Ovary (tissue), 7 donors: ENCODE measurements at regions not wholly inside any gene's neighbourhood (a gene's known extent, or its start where the extent isn't known, plus 50 kb on each side); places are given as distances from the start of the nearest gene placed in this dataset.
"Not testable (repeated sequence)": the region's sequence is repeated elsewhere in the genome, so short reads cannot be mapped to it uniquely, and the experiment has no call there.

Experiments used
- DNase-seq, 5 donors: peaks; one replicate each; pipeline ENCODE4 v3.0.0-alpha.2; 2019 to 2020
- H3K27ac ChIP-seq, 2 donors: fragments of 200-600 bp; one replicate each; pipeline versions ENCODE4 v1.5.1 to v1.8.0; 2019 to 2022
- H3K27me3 ChIP-seq: fragments of 200-600 bp; one replicate; pipeline ENCODE4 v1.8.0; 2022
- H3K36me3 ChIP-seq: fragments of 200-600 bp; sonication (generic); one replicate; pipeline ENCODE4 v1.5.1; 2019
- H3K4me1 ChIP-seq: one replicate; pipeline ENCODE4 v1.8.1; 2013; ENCODE audit warnings: mild to moderate bottlenecking, moderate library complexity; ENCODE audit not compliant: insufficient read depth
- H3K4me3 ChIP-seq: fragments of 200-600 bp; sonication (generic); one replicate; pipeline ENCODE4 v1.5.1; 2017
- H3K9me3 ChIP-seq, 2 donors: fragments of 200-600 bp in 1 of 2; sonication (generic) in 1 of 2; one replicate each; pipeline versions ENCODE4 v1.5.1 to v1.8.1; 2013 to 2019; ENCODE audit warnings: mild to moderate bottlenecking in 1 of 2, moderate library complexity in 1 of 2
- CTCF ChIP-seq, 3 donors: fragments of 450-650 bp in 2 of 3; fragments of 200-600 bp in 1 of 3; IDR thresholded peaks; one replicate each; pipeline versions ENCODE4 v1.5.1 to v1.8.0; 2016 to 2022; ENCODE audit warnings: antibody characterized with exemption in 3 of 3, mild to moderate bottlenecking in 1 of 3
- EP300 ChIP-seq: sonication (generic); formaldehyde crosslinking; IDR thresholded peaks from one replicate; pipeline ENCODE4 v1.6.1; 2017; ENCODE audit warnings: antibody characterized with exemption
- POLR2A ChIP-seq: fragments of 450-650 bp; IDR thresholded peaks from one replicate; pipeline ENCODE4 v1.6.1; 2017; ENCODE audit warnings: antibody characterized with exemption, mild to moderate bottlenecking, moderate library complexity
- WGBS, 3 donors: extraction: QIAGEN DNeasy Blood & Tissue Kit in 1 of 3; methylation state at CpG; one replicate each; pipeline versions ENCODE4 v1.1.5 to v1.1.7; 2013 to 2017; 5-methylcytosine and 5-hydroxymethylcytosine counted together
- intact Hi-C, 4 donors: fragments of 100-400 bp; cut with DNase I; formaldehyde crosslinking; loops; one replicate each; pipeline versions ENCODE4 v1.11.0 to v1.15.1; 2022 to 2023
- donor health status: DM: no; HTN: no; CAD: no; lungs with moderate emphysema.
- donor health status: DM: no; HTN: no; CAD: no.
- donor health status: Bipolar disorder and iron deficiency.
- donor health status: DM: no; HTN: no; CAD: no.
- donor health status: DM: yes; HTN: yes; CAD: no.

GRCh38 chr2:142504754-142505153 lies 372.7 kb upstream of the KYNU start:
- DNase-seq = no peak
- 58 to 73% (median 68%) methylated on average over 1 of the region's 1 CpG for WGBS, 3 donors
- Histone ChIP-seq H3K9me3 (no peaks in the 10 kb centered on the region), H3K27ac (no peak overlapping the region), H3K36me3 (no peaks in the 10 kb centered on the region), H3K27me3 (no peaks in the 10 kb centered on the region), H3K4me1 (no peaks in the 10 kb centered on the region), H3K4me3 (no peak overlapping the region)
- TF ChIP-seq EP300 = no peak
- TF ChIP-seq CTCF (IDR thresholded peaks at IDR 0.05) = no peak
- no peak for TF ChIP-seq POLR2A
- intact Hi-C loops = no loop called here

GRCh38 chr2:142502402-142502801 lies 371.6 kb upstream of the LRP1B start:
- TF ChIP-seq CTCF (IDR thresholded peaks at IDR 0.05) (no peak), POLR2A (no peak), EP300 (no peak)
- Histone ChIP-seq H3K27ac (no peak overlapping the region), H3K9me3 (no peaks in the 10 kb centered on the region), H3K4me1 (no peaks in the 10 kb centered on the region), H3K4me3 (no peak overlapping the region), H3K36me3 (no peaks in the 10 kb centered on the region), H3K27me3 (no peaks in the 10 kb centered on the region)
- WGBS, 3 donors = 74 to 82% (median 80%) methylated on average over 1 of the region's 1 CpG
- intact Hi-C loops = no loop called here
- DNase-seq = no peak

DNA sequence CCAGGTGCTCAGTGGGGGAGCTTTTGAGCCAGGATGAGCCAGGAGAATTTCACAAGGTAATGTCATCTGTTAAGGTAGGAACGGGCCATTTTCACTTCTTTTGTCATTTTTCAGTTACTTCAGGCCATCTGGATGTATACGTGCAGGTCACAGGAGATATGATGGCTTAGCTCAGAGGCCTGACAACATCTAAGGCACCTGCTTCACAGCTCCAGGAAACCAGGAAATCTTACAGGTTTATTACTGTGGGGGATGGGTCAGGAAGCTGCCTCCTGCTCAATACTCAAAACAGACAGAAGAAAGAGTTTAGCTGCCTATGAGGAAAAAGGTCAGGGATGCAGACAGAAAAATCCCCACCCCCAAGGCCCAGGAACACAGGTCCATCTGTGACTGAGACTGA lies 364.3 kb upstream of the LRP1B start:
- intact Hi-C loops = no loop called here
- Histone ChIP-seq H3K9me3 (no peaks in the 10 kb centered on the region), H3K4me3 (no peak overlapping the region), H3K36me3 (no peaks in the 10 kb centered on the region), H3K4me1 (no peaks in the 10 kb centered on the region), H3K27me3 (no peaks in the 10 kb centered on the region), H3K27ac (no peak overlapping the region)
- DNase-seq = no peak
- TF ChIP-seq POLR2A = no peak
- TF ChIP-seq EP300 = no peak
- TF ChIP-seq CTCF (IDR thresholded peaks at IDR 0.05) = no peak
- WGBS, 3 donors = 60 to 67% (median 63%) methylated on average over 2 of the region's 2 CpGs

DNA sequence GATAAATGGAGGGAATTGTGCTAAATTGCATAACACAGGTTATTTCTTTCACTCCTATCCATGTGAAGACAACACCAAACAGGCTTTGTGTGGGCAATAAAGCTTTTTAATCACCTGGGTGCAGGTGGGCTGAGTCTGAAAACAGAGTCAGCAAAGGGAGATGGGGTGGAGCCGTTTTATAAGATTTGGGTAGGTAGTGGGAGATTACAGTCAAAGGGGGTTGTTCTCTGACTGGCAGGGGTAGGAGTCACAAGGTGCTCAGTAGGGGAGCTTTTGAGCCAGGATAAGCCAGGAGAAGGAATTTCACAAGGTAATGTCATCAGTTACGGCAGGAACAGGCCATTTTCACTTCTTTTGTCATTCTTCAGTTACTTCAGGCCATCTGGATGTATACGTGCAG lies 358.8 kb upstream of the LRP1B start:
- H3K27ac ChIP-seq, H3K4me1 ChIP-seq, H3K9me3 ChIP-seq, H3K4me3 ChIP-seq, H3K27me3 ChIP-seq, H3K36me3 ChIP-seq, intact Hi-C loops, DNase-seq: not testable (repeated sequence)
- 59 to 68% (median 59%) methylated on average over 3 of the region's 3 CpGs for WGBS, 3 donors

- H3K4me3 ChIP-seq = no peak overlapping the region
- TF ChIP-seq CTCF (IDR thresholded peaks at IDR 0.05) = no peak
- no peak for TF ChIP-seq EP300
- no peak for TF ChIP-seq POLR2A
- no peak for DNase-seq
- no peaks in the 10 kb centered on the region for H3K4me1 ChIP-seq
- no peaks in the 10 kb centered on the region for H3K9me3 ChIP-seq
- H3K27me3 ChIP-seq = no peaks in the 10 kb centered on the region
- H3K27ac ChIP-seq = no peak overlapping the region
- 29 to 55% (median 33%) methylated on average over 2 of the region's 2 CpGs for WGBS, 3 donors
- intact Hi-C loops = no loop called here
- no peaks in the 10 kb centered on the region for H3K36me3 ChIP-seq
Measured at GRCh38 chr2:142484111-142484510, 353.3 kb upstream of the LRP1B start.
